Astrocyte (in vitro differentiated cells and primary cell): ENCODE measurements at regions not wholly inside any gene's neighbourhood (a gene's known extent, or its start where the extent isn't known, plus 50 kb on each side); places are given as distances from the start of the nearest gene placed in this dataset.

Experiments used
- EZH2 ChIP-seq: IDR thresholded peaks from 2 replicates; pipeline ENCODE4 v1.6.1; 2012; ENCODE audit warnings: mild to moderate bottlenecking, low read length, inconsistent platforms; ENCODE audit not compliant: insufficient read depth
- TF ChIP-seq, protein P1 (sequence below): IDR thresholded peaks from 2 replicates; pipeline ENCODE4 v1.5.1; 2011; ENCODE audit warnings: low read depth, mild to moderate bottlenecking, inconsistent platforms, low read length, moderate library complexity; ENCODE audit not compliant: insufficient read depth

GRCh38 chr10:61169294-61169693 is 225.3 kb upstream of the RHOBTB1 start:
- TF ChIP-seq, protein P1, sequence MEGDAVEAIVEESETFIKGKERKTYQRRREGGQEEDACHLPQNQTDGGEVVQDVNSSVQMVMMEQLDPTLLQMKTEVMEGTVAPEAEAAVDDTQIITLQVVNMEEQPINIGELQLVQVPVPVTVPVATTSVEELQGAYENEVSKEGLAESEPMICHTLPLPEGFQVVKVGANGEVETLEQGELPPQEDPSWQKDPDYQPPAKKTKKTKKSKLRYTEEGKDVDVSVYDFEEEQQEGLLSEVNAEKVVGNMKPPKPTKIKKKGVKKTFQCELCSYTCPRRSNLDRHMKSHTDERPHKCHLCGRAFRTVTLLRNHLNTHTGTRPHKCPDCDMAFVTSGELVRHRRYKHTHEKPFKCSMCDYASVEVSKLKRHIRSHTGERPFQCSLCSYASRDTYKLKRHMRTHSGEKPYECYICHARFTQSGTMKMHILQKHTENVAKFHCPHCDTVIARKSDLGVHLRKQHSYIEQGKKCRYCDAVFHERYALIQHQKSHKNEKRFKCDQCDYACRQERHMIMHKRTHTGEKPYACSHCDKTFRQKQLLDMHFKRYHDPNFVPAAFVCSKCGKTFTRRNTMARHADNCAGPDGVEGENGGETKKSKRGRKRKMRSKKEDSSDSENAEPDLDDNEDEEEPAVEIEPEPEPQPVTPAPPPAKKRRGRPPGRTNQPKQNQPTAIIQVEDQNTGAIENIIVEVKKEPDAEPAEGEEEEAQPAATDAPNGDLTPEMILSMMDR, result no peak
- no peak for TF ChIP-seq EZH2
